Right atrium auricular region (tissue), 2 donors: ENCODE measurements at regions not wholly inside any gene's neighbourhood (a gene's known extent, or its start where the extent isn't known, plus 50 kb on each side); places are given as distances from the start of the nearest gene placed in this dataset.

Experiments
- DNase-seq: peaks from one replicate; pipeline ENCODE4 v3.0.0-alpha.2; 2019; ENCODE audit warnings: low spot score
- H3K27ac ChIP-seq, 2 donors: fragments of 200-600 bp; sonication (generic); 1 replicate in 1 of 2; 2 replicates in 1 of 2; pipeline ENCODE4 v1.5.1; 2016 to 2019
- H3K27me3 ChIP-seq, 2 donors: fragments of 200-600 bp; sonication (generic); one replicate each; pipeline versions ENCODE4 v1.5.1 to v1.6.0; 2017 to 2019
- H3K36me3 ChIP-seq: fragments of 200-600 bp; sonication (generic); one replicate; pipeline ENCODE4 v1.5.1; 2016
- H3K4me1 ChIP-seq, 2 donors: fragments of 200-600 bp; sonication (generic); one replicate each; pipeline versions ENCODE4 v1.5.1 to v1.6.0; 2017 to 2019
- H3K4me3 ChIP-seq, 2 donors: fragments of 200-600 bp; sonication (generic); 1 replicate in 1 of 2; 2 replicates in 1 of 2; pipeline ENCODE4 v1.5.1; 2017 to 2019; ENCODE audit warnings: mild to moderate bottlenecking in 1 of 2, moderate library complexity in 1 of 2
- H3K9me3 ChIP-seq, 2 donors: fragments of 200-600 bp; sonication (generic); one replicate each; pipeline ENCODE4 v1.5.1; 2019
- CTCF ChIP-seq, 2 donors: fragments of 200-600 bp; sonication (generic); IDR thresholded peaks; one replicate each; pipeline ENCODE4 v1.5.1; 2019; ENCODE audit warnings: antibody characterized with exemption in 2 of 2

DNA sequence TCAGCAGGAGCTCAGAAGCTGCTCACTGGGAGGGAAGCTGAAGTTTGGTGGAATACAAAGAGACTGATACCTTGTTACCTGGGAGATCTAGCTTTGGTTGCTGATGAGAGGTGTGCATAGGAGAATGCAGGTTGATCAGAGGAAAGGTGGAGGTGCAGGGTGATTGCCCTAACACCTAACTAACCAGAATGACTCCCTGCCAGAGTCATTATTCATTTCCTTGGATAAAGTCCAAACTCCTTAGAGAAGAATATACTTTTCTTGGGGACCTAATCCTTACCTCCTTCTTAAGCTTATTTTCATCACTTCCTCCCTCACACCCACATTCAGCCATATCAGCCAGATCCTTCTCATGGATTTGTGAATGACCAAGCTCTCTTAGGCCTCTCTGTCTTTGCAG lies 814.2 kb upstream of the TENM4 start:
- no peaks in the 10 kb centered on the region for H3K27me3 ChIP-seq
- no peak for DNase-seq
- no peaks in the 10 kb centered on the region for H3K4me1 ChIP-seq
- H3K36me3 ChIP-seq, result no peaks in the 10 kb centered on the region
- no peak for TF ChIP-seq CTCF (IDR thresholded peaks at IDR 0.05)
- H3K4me3 ChIP-seq, result no peak overlapping the region
- no peak overlapping the region for H3K27ac ChIP-seq
- H3K9me3 ChIP-seq, result no peaks in the 10 kb centered on the region

GRCh38 chr11:80241766-80242165 lies 800.9 kb upstream of the TENM4 start:
- H3K4me3 ChIP-seq, result no peak overlapping the region
- no peaks in the 10 kb centered on the region for H3K36me3 ChIP-seq
- no peaks in the 10 kb centered on the region for H3K27me3 ChIP-seq
- no peak for DNase-seq
- H3K9me3 ChIP-seq, result no peaks in the 10 kb centered on the region
- no peak overlapping the region for H3K27ac ChIP-seq
- H3K4me1 ChIP-seq, result no peaks in the 10 kb centered on the region
- TF ChIP-seq CTCF (IDR thresholded peaks at IDR 0.05), result no peak

DNA sequence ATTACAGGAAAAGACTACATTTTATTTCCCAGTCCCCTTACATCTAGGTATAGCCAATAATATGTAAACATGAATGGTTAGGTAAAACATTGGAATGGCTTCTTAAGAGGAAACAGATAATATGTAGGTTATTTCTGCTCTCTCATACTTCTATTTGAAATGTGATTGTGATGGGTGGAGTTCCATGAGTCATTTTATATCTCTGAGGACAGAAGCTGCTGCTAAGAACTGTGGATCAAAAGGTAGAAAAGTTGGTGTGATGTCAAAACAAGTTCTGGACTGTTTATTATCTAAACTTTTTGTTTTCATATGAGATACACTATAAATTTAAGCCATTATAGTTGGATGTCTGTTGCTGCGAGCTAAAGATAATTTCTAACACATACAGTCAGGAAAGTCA lies 799.4 kb upstream of the TENM4 start:
- no peaks in the 10 kb centered on the region for H3K36me3 ChIP-seq
- no peak for TF ChIP-seq CTCF (IDR thresholded peaks at IDR 0.05)

DNA sequence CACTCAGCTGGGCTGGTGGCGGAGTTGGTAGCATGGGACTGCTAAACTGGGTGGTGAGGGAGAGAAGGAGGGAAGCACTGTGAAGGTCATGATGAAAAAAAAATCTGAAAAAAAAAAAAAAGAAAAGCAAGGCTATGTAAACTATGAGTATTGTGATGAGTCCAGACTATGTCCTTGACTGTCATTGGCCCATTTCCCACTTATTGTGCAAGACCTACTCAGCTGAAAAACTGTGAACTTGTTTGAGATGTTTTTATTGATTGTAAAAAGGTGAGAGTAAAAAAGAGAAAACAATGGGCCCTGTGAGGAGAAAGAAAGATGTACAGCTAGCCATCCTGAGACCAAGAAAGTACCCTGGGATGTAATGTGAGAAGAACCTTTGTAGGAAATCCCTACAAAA lies 798.4 kb upstream of the TENM4 start:
- H3K36me3 ChIP-seq, result no peaks in the 10 kb centered on the region
- no peak overlapping the region for H3K27ac ChIP-seq
- no peak for DNase-seq
- no peaks in the 10 kb centered on the region for H3K27me3 ChIP-seq
- H3K9me3 ChIP-seq, result peaks cover 0 to 10% of the 10 kb centered on the region in 2 donors
- TF ChIP-seq CTCF (IDR thresholded peaks at IDR 0.05), result no peak
- no peak overlapping the region for H3K4me3 ChIP-seq
- H3K4me1 ChIP-seq, result no peaks in the 10 kb centered on the region

More for the DNA sequence above, 799.4 kb upstream of the TENM4 start:
- H3K4me3 ChIP-seq, result no peak overlapping the region
- no peaks in the 10 kb centered on the region for H3K27me3 ChIP-seq
- H3K9me3 ChIP-seq, result peaks cover 0 to 5% of the 10 kb centered on the region in 2 donors
- no peak overlapping the region for H3K27ac ChIP-seq
- no peak for DNase-seq
- no peaks in the 10 kb centered on the region for H3K4me1 ChIP-seq

- DNase-seq, result no peak
Measured at GRCh38 chr11:80227915-80228314, 787.1 kb upstream of the TENM4 start.

More at GRCh38 chr11:80227915-80228314, 787.1 kb upstream of the TENM4 start:
- Histone ChIP-seq H3K27me3 (no peaks in the 10 kb centered on the region), H3K4me1 (no peaks in the 10 kb centered on the region), H3K36me3 (no peaks in the 10 kb centered on the region), H3K27ac (no peak overlapping the region), H3K4me3 (no peak overlapping the region), H3K9me3 (peaks cover 7 to 44% of the 10 kb centered on the region in 2 donors)
- no peak for TF ChIP-seq CTCF (IDR thresholded peaks at IDR 0.05)
